ENCODE measurements at regions not wholly inside any gene's neighbourhood (a gene's known extent, or its start where the extent isn't known, plus 50 kb on each side); places are given as distances from the start of the nearest gene placed in this dataset.

GRCh38 chr20:48010623-48011022, 225.3 kb upstream of the SULF2 start:
- no peak for TF ChIP-seq CTCF (conservative IDR thresholded peaks at IDR 0.05; ENCODE audit: low read length)
- TF ChIP-seq EZH2phosphoT487 (IDR thresholded peaks at IDR 0.05; ENCODE audit: borderline replicate concordance) = no peak
